ENCODE measurements at regions not wholly inside any gene's neighbourhood (a gene's known extent, or its start where the extent isn't known, plus 50 kb on each side); places are given as distances from the start of the nearest gene placed in this dataset.

DNA sequence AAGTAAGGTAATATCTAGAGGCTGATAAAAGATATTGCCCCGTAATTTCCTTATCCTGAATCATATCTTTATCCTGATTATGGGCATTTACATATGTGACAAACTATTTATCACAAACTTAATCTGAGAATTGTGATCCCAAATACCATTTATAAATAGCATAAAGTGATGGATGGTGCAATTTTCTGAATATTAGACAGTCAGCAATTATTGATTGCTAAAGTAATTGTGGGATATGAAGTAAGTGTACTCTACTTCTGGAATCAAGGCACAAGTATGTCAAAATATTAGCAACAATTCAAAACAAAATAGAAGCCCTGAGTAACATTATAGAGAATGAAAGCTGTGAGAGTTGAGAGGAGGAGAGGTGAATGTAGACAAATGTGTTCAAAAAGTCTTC is 361.9 kb upstream of the CDH6 start:
- no peaks in the 10 kb centered on the region for H3K27me3 Mint-ChIP-seq (ENCODE audit: low read depth)
- Histone ChIP-seq H3K9me3 (ENCODE audit: control insufficient read depth, low read depth, low read length) (no peaks in the 10 kb centered on the region), H3K4me2 (ENCODE audit: insufficient read depth, insufficient read length, low read length) (no peak overlapping the region), H3K9ac (ENCODE audit: extremely low read depth, insufficient read length, low read length) (no peak overlapping the region), H4K5ac (ENCODE audit: insufficient read length, low read depth, low read length) (no peak overlapping the region), H3K56ac (ENCODE audit: insufficient read length, low read depth, low read length) (no peak overlapping the region), H2AFZ (ENCODE audit: low read length) (no peak overlapping the region), H4K20me1 (ENCODE audit: control insufficient read depth, insufficient read depth, insufficient read length) (no peaks in the 10 kb centered on the region), H3K23me2 (ENCODE audit: insufficient read length, low read depth, low read length, poor library complexity, severe bottlenecking) (no peaks in the 10 kb centered on the region), H3K27ac (ENCODE audit: insufficient read length, low read depth, low read length) (no peak overlapping the region), H3K79me1 (ENCODE audit: insufficient read depth, low read depth, low read length, poor library complexity, severe bottlenecking) (no peaks in the 10 kb centered on the region), H3K14ac (ENCODE audit: insufficient read depth, low read length) (no peak overlapping the region), H4K8ac (replicated peaks; ENCODE audit: insufficient read length, low read depth, low read length) (no peak overlapping the region), H4K91ac (ENCODE audit: insufficient read length, low read depth, low read length) (no peak overlapping the region), H2AK5ac (ENCODE audit: insufficient read length, low read length) (no peak overlapping the region), H3K23ac (ENCODE audit: insufficient read length, low read depth, low read length) (no peak overlapping the region), H3K4ac (ENCODE audit: low read depth, low read length) (no peak overlapping the region), H2BK20ac (ENCODE audit: low read depth, low read length, poor library complexity, severe bottlenecking) (no peak overlapping the region), H3K4me1 (ENCODE audit: insufficient read depth, low read length) (no peaks in the 10 kb centered on the region), H3K18ac (ENCODE audit: insufficient read length, low read depth, low read length) (no peak overlapping the region), H2BK120ac (ENCODE audit: low read depth, low read length, poor library complexity, severe bottlenecking) (no peak overlapping the region), H3K79me2 (ENCODE audit: insufficient read depth, low read length) (no peaks in the 10 kb centered on the region), H2BK12ac (ENCODE audit: insufficient read length, low read depth, low read length) (no peak overlapping the region), H2BK15ac (ENCODE audit: low read depth, low read length) (no peak overlapping the region), H2BK5ac (ENCODE audit: insufficient read length, low read length) (no peak overlapping the region), H3K27me3 (ENCODE audit: insufficient read depth, low read length) (no peaks in the 10 kb centered on the region), H3T11ph (ENCODE audit: low read length) (no peak overlapping the region)
- H3K9me3 Mint-ChIP-seq: peaks cover 3 to 13% of the 10 kb centered on the region in 2 experiments; a peak in 3 of 5 replicates
- peaks cover 0 to 10% (median 0%) of the 10 kb centered on the region in 3 experiments; a peak in 1 of 7 replicates for H3K36me3 Mint-ChIP-seq (ENCODE audit: insufficient read depth in 1 of 3, low read depth in 3 of 3)
- H3K4me1 Mint-ChIP-seq: peaks cover 6 to 7% of the 10 kb centered on the region in 2 experiments
- DNase-seq: no peak
- WGBS (ENCODE audit: extremely low coverage, insufficient read length, low lambda C conversion rate): no CpG with 5 or more reads among the region's 1 CpG
- TF ChIP-seq CTCF (conservative IDR thresholded peaks at IDR 0.05): no peak
- H3K27ac Mint-ChIP-seq: peak overlapping the region in 1 of 3 experiments; percentile 25; a peak in 1 of 7 replicates
- no peak overlapping the region for H3K4me3 Mint-ChIP-seq

Measured in H9 (cell line).